Stimulated activated CD8-positive, alpha-beta memory T cell treated with anti-CD3 and anti-CD28 coated beads, Interleukin-2, amount 100 ng/mL, for 48 hours (primary cell): ENCODE measurements at regions not wholly inside any gene's neighbourhood (a gene's known extent, or its start where the extent isn't known, plus 50 kb on each side); places are given as distances from the start of the nearest gene placed in this dataset.

Source experiments
- DNase-seq, 2 donors: peaks; one replicate each; pipeline ENCODE4 v3.0.0-alpha.2; 2020; ENCODE audit warnings: low read depth in 2 of 2

DNA sequence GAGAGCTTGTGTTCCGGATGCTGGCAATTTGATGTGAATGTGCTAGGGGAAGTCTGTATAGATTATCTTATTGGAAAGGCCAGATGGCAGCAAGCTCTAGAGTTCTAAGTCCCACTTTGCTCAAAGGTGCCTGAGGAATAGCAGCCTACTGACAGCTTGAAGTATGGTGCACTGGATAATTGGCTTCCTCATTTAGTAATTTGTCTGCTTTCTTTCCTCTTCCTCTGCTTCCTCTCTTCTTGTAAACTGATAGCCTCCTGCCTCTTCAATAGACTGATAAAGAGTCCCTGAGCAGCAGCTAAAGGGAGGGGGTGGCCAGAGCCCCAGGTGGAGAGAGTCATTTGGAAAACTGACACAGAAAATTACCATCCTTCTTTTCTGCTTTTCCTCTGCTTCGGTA, 177.3 kb downstream of the FGF1 start:
- DNase-seq = no peak

DNA sequence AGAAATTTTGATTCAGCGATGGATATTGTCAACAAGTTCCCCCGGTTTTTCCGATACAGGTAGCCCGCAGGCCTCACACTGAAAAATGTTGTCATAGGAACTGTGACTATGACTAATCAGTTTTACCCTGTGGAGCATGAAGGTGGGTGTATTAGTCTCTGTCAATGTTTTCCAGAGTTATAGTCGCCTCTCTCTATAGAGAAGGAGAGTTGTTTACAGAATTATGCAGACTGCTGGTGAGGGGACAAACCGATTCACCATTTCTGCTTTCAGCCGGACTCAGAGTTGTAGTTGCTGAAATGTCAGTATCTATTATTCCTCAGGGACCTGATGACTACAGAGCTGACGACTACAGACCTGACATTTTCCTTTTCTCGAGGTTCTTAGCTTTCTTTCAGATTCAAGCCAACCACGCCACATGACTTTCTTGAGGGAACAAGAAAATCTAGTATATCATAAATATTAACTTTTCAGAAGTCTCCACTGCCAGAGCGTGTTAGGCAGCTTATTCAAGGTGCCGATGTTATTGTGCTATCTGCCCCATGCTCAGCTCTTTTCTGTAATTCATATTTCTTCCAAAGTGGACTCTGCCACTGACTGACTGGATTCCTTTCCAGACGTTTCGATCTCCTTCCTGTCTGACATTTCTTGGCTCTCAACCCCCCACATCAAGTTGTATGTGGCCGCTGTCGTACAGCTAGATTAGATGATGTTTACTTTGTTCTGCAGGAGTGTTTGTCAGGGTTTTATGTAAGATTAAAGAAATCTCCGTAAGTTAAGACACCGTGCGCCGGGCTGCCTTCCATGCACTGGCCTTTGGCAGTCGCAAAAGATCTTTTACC, 178.1 kb downstream of the FGF1 start:
- no peak for DNase-seq

DNA sequence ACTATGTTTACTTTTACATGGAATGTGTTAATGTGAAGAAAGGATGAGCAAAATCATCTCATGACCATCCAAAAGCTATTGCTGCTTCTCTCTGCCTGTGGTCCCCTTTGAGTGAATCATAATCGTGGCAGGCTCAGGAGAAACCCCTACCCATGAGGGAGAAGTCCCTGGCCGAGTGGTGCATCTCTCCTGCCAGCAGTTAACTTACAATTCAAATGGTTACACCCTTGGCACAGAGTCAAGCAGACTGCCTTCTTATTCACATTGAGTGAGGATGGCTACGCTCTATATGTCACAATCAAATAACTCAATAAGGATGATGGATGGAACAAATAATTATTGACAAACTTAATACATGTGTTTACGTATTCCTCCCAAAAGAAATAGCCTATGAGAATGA, 179.1 kb downstream of the FGF1 start:
- no peak for DNase-seq

DNA sequence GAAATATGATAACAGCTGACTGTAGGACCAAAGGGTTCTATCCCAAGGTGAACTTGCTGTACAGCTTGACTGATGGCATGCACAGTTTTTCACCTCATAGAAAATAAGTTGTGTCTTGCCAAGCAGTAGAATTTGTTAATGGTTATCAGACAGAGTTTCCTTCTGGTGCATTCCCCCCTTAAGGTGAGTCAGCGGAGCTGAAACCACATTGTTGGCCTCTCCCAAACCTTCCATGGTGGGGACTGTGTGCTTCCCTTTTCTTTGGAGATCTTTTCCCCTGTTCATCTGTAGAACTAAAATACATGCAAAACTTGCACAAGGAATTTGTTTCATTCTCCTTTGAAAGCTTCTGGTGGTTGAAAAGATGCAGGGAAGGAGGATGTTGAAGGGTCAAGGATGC, 179.8 kb downstream of the FGF1 start:
- DNase-seq = no peak

- no peak for DNase-seq
These were observed 177.1 kb upstream of the SPRY4 start for GRCh38 chr5:142501890-142502289.

DNA sequence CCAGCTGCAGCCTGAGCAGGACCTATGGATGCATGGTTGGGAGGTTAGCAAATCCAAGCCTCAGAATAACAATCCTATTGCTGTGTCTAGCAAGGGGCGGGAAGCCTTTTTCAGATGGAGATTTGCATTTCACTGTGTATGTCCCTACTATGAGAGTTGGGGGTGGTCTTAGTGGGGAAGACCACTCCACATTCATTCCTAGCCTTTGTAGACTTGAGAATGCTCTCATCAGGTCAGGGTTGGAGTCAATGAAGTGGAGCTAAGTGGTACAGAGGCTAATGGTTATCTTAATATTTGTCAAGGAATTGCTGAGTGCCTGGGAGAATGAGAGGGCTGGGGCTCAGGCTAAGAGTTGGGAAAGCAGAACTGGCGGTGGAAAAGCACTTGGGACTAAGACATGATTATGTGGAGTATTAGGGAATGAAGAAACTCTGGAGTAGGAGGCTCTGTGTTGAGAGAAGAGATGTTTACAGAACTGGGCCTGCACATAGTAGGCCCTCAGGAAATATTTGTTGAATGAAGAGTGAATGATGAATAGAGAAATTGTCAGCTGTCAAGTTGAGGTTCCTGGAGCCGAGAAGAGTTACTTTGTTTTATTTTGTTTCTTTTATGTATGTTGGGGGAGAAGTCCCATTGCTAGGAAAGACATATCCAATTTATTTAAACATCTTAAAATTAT, 175.5 kb upstream of the SPRY4 start:
- no peak for DNase-seq

- no peak for DNase-seq
These were observed 174.9 kb upstream of the SPRY4 start for GRCh38 chr5:142499591-142500226.

GRCh38 chr5:142498298-142498697, 173.5 kb upstream of the SPRY4 start:
- no peak for DNase-seq

DNA sequence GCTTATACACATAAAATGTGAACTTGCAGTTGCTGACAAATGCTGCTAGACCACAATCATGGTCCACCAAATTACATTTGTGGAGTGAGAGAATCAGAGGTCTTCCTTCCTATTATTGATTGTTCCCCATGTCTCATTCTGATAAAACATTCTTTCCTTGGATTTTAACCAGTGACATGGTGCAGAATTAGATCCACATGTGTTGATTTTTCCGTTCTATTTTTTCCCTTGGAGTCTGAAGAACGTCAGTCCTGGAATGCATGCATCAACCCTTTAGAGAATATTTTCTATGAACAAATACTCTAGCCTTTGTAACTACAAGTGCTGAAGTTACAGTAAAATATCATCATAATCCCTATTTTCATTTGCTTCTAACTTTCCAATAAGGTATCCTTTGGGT, 170.7 kb upstream of the SPRY4 start:
- DNase-seq = no peak

DNA sequence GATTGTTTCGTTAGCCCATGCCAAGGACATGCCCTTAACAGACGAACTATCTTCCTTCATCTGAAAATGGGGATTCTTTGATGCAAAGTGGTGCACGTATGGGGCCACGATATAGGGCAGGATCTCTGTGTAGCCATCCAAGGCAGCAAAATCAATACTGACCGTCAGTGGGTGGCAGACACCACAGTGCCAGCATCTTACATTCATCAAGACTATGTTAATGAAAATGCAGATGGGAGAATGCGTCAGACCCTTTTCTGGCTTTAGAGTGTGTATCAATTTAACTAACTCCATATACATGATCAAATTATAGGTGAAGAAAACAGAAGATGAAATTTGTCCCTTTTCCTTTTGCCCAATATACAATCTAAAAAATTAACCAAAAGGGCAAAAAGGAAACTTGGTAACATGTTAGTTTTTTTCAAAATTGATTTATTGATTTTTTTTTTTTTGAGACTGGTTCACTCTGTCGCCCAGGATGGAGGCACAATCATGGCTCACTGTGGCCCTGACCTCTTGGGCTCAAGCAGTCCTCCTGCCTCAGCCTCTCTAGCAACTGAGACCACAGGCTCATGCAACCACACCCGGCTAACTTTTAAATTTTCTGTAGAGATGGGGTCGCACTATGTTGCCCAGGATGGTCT, 169.2 kb upstream of the SPRY4 start:
- no peak for DNase-seq

GRCh38 chr5:142492781-142493281, 168.0 kb upstream of the SPRY4 start:
- DNase-seq = no peak

- no peak for DNase-seq
These were observed 166.9 kb upstream of the SPRY4 start for GRCh38 chr5:142491679-142492078.

- DNase-seq = no peak
These were observed 166.4 kb upstream of the SPRY4 start for GRCh38 chr5:142491270-142491669.

DNA sequence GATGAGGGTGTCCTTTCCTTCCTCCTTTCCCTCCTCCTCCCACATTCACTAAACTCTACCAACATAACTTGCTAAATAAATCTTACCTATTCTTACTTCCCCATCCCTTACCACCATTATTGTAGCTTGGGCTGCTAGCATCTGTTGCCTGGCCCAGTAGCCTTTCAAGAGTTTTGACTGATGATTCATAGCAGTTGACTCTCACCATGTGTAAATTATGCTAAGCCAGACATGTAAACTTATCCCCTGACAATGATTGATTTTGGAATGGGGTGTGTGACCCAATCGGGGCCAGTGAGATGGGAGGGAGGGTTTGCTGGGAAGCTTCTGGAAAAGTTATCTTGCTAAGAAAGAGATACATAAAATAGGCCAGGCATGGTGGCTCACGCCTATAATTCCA, 161.8 kb upstream of the SPRY4 start:
- DNase-seq = no peak

GRCh38 chr5:142486020-142486419, 161.2 kb upstream of the SPRY4 start:
- DNase-seq = no peak

- no peak for DNase-seq
These were observed 160.1 kb upstream of the SPRY4 start for GRCh38 chr5:142484821-142485387.

GRCh38 chr5:142482207-142482606, 157.4 kb upstream of the SPRY4 start:
- DNase-seq = no peak

DNA sequence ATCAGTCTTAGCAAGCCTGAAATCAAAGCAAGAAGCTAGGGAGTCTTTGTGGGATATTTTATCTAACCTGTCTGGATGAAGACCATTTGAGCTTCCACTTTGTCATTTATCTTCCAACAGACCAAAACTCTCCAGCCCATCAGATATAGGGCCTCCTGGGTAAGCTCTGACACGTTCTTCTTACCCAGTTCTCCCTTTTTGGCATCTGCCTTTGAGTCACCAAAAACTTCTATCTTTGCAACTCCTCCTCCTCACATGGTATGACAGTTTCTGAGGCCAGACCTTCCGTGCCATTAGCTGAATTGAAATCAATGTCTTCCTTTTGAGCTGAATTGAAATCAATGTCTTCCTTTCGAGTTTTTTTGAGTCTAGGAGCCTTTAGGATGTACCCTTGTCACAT, 156.6 kb upstream of the SPRY4 start:
- no peak for DNase-seq

GRCh38 chr5:142479854-142480519, 155.2 kb upstream of the SPRY4 start:
- no peak for DNase-seq

DNA sequence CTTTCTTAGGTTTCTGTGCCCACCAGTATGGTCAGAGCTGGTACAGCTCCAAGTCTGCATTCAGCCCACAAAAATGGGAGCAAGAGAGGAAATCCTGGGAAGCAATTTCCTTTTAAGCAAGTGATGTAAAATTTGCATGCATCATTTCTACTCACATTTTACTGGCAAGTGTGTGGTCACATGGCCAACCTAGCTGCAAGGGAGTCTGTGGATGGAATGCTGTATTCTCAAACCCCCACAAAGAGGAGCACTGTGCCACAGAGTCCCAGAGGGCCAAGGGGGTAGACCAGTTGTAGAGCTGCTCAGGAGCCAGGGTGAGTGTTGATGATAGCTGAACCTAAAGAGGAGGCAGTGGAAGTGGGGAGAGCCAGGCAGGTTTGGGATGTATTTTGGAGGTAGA, 154.3 kb upstream of the SPRY4 start:
- no peak for DNase-seq

DNA sequence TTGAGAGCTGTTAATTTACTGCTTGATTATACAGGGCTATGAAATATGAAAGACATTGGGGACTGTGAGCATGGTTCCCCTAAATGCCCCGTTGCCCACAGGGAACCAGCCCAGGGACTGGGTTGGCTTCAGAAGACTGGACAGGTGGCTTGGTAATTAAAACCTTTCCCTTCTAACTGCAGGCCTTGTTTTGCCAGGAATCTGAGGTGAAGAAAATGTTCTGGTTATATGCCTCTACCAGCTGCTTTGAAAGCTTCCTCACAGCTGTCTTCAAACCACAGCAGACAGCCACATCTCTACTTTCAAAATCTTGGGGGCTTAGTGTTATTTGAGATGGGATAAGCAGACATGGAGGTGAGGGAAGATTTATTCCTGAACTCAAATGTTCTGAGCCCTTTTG, 153.3 kb upstream of the SPRY4 start:
- no peak for DNase-seq
